ENCODE measurements at regions not wholly inside any gene's neighbourhood (a gene's known extent, or its start where the extent isn't known, plus 50 kb on each side); places are given as distances from the start of the nearest gene placed in this dataset.

DNA sequence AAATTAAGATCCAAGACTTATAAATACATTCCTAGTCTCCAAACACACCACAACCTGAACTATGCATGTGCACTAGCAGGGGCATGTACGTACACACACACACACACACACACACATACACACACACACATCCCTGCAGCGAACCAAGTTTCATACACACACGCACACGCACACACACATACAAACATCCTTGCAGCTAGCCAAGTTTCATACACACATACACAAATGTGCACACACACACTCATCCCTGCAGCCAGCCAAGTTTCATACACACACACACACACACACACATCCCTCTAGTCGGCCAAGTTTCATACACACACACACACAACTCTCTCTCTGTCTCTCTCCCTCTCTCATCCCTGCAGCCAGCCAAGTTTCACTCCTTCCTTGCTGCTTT lies 82.7 kb upstream of the WIPF3 start:
- TF ChIP-seq MAFK (IDR thresholded peaks at IDR 0.05; ENCODE audit: low read depth, low read length): no peak
- TF ChIP-seq CHD1 (IDR thresholded peaks at IDR 0.05; ENCODE audit: low read depth, low read length): no peak
- TF ChIP-seq POLR2A (IDR thresholded peaks at IDR 0.05; ENCODE audit: low read depth, low read length): no peak
- no peak for TF ChIP-seq RAD21 (IDR thresholded peaks at IDR 0.05; ENCODE audit: low read length)
- TF ChIP-seq, protein P1, sequence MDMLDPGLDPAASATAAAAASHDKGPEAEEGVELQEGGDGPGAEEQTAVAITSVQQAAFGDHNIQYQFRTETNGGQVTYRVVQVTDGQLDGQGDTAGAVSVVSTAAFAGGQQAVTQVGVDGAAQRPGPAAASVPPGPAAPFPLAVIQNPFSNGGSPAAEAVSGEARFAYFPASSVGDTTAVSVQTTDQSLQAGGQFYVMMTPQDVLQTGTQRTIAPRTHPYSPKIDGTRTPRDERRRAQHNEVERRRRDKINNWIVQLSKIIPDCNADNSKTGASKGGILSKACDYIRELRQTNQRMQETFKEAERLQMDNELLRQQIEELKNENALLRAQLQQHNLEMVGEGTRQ (IDR thresholded peaks at IDR 0.05; ENCODE audit: low read depth, low read length): no peak
- no peak for TF ChIP-seq NFE2L2 (IDR thresholded peaks at IDR 0.05; ENCODE audit: low read depth, low read length)
- no peak for TF ChIP-seq BHLHE40 (IDR thresholded peaks at IDR 0.05; ENCODE audit: low read depth, low read length)
- TF ChIP-seq SMC3 (IDR thresholded peaks at IDR 0.05; ENCODE audit: low read depth, low read length): no peak
- no peak for TF ChIP-seq RCOR1 (IDR thresholded peaks at IDR 0.05; ENCODE audit: insufficient replicate concordance, low read length)
- TF ChIP-seq FOS (IDR thresholded peaks at IDR 0.05; ENCODE audit: low read depth, low read length): no peak
- no peak for TF ChIP-seq CTCF (conservative IDR thresholded peaks at IDR 0.05; ENCODE audit: low read depth, low read length)
- no peak for TF ChIP-seq CEBPB (IDR thresholded peaks at IDR 0.05; ENCODE audit: low read depth, low read length)
- TF ChIP-seq MXI1 (IDR thresholded peaks at IDR 0.05; ENCODE audit: borderline replicate concordance, low read depth, low read length): no peak
- TF ChIP-seq MAZ (IDR thresholded peaks at IDR 0.05; ENCODE audit: borderline replicate concordance, low read depth, low read length): no peak
- TF ChIP-seq RFX5 (IDR thresholded peaks at IDR 0.05; ENCODE audit: low read depth, low read length): no peak
- TF ChIP-seq ELK1 (IDR thresholded peaks at IDR 0.05; ENCODE audit: borderline replicate concordance, low read depth, low read length): no peak
- 0 out of 2 replicates have a peak overlapping the region, but pooled peaks have one; percentile 11 for H3K18ac ChIP-seq (ENCODE audit: low read depth, low read length)
- no peaks in the 10 kb centered on the region; the same call in none of the 2 replicates for H3K27me3 ChIP-seq (ENCODE audit: control insufficient read depth, insufficient read depth, low read length)
- no peaks in the 10 kb centered on the region for H4K20me1 ChIP-seq (ENCODE audit: insufficient read depth, low read length)
- BruUV-seq (replicated peaks): no TSS peak
- peaks cover 4% of the 10 kb centered on the region for H3K9me1 ChIP-seq (ENCODE audit: insufficient read depth, low read length)
- peak overlapping the region; percentile 59; the same call in 1 of the 2 replicates for H3K4ac ChIP-seq (ENCODE audit: low read depth, low read length)
- no peak overlapping the region for H4K5ac ChIP-seq (ENCODE audit: low read depth, low read length)
- H3K56ac ChIP-seq (ENCODE audit: extremely low read depth, insufficient read depth, low read length): 0 out of 2 replicates have a peak overlapping the region, but pooled peaks have one; percentile 17
- CTCF ChIA-PET: no interaction called here
- H2BK120ac ChIP-seq (ENCODE audit: low read depth, low read length): peak overlapping the region; percentile 49
- POLR2A ChIA-PET (ENCODE audit: unreplicated experiment): no interaction called here
- dilution Hi-C loops (cut with HindIII; ENCODE audit: low sequenced_read_pairs, unreplicated experiment) (no loop called here), intact Hi-C loops (cut with micrococcal nuclease) (no loop called here), in situ Hi-C loops (cut with MboI; ENCODE audit: low sequenced_read_pairs) (no loop called here)
- H2AFZ ChIP-seq (replicated peaks; ENCODE audit: low read length, poor library complexity): peak overlapping the region; percentile 58
- no peak overlapping the region for H3K4me3 ChIP-seq (ENCODE audit: insufficient read depth, low read depth, low read length)
- no peak overlapping the region for H2BK20ac ChIP-seq (ENCODE audit: low read depth, low read length)
- H3K9me3 ChIP-seq (ENCODE audit: control insufficient read depth, insufficient read depth, low read length): no peaks in the 10 kb centered on the region
- no peaks in the 10 kb centered on the region for H3K79me1 ChIP-seq (ENCODE audit: low read depth in 1 of 2, low read length in 2 of 2)
- H3K36me3 ChIP-seq (ENCODE audit: control insufficient read depth, insufficient read depth, low read length): no peaks in the 10 kb centered on the region
- H3K4me1 ChIP-seq (ENCODE audit: control insufficient read depth, insufficient read depth, low read length): peaks cover 3% of the 10 kb centered on the region
- H2BK5ac ChIP-seq (ENCODE audit: low read depth, low read length, poor library complexity, severe bottlenecking): peak overlapping the region; percentile 83
- 23% methylated on average over 4 of the region's 5 CpGs; no CpG with 5 or more reads in 1 of the 2 experiments for WGBS, 2 experiments (ENCODE audit: extremely low coverage in 2 of 2, insufficient read length in 1 of 2)
- H2AK9ac ChIP-seq (replicated peaks; ENCODE audit: low read depth, low read length, poor library complexity): peak overlapping the region; percentile 55
- no peak overlapping the region for H3K27ac ChIP-seq (ENCODE audit: insufficient read depth, low read length)
- H2AK5ac ChIP-seq (ENCODE audit: low read depth, low read length): peak overlapping the region; percentile 85
- ATAC-seq (ENCODE audit: low read depth) (peak; percentile 33; the same call in 1 of the 2 replicates), DNase-seq (peak; percentile 15)
- H3K23ac ChIP-seq (ENCODE audit: low read depth, low read length): no peak overlapping the region
- H4K8ac ChIP-seq (ENCODE audit: low read depth in 2 of 2, low read length in 2 of 2): no peak overlapping the region; a peak in 1 of 4 replicates
- 0 out of 2 replicates have a peak overlapping the region, but pooled peaks have one; percentile 32 for H4K91ac ChIP-seq (ENCODE audit: insufficient read depth, low read depth, low read length)
- H2BK15ac ChIP-seq (ENCODE audit: low read depth, low read length): no peak overlapping the region
- no peak overlapping the region for H3K9ac ChIP-seq (ENCODE audit: low read depth, low read length)
- no peak overlapping the region for H3K14ac ChIP-seq (replicated peaks; ENCODE audit: low read depth, low read length)
- H3K4me2 ChIP-seq (ENCODE audit: low read depth, low read length): peak overlapping the region; percentile 20
